Astrocyte (in vitro differentiated cells and primary cell): ENCODE measurements at regions not wholly inside any gene's neighbourhood (a gene's known extent, or its start where the extent isn't known, plus 50 kb on each side); places are given as distances from the start of the nearest gene placed in this dataset.

Experiments used
- DNase-seq: peaks from one replicate; pipeline ENCODE4 v3.0.0-alpha.2; 2010; ENCODE audit warnings: low read depth
- FAIRE-seq: peaks from 2 replicates; lab custom pipeline; 2011; peaks lifted over from hg19 to GRCh38; lab: Jason Lieb, UNC
- H2AFZ ChIP-seq: 2 replicates; pipeline ENCODE4 v1.6.0; 2012; ENCODE audit warnings: low read depth, low read length, inconsistent platforms
- H3K27ac ChIP-seq: 2 replicates; pipeline ENCODE4 v1.5.1; 2011; ENCODE audit warnings: low read depth, low read length, inconsistent platforms
- H3K27me3 ChIP-seq: 2 replicates; pipeline ENCODE4 v1.6.0; 2011; ENCODE audit warnings: low read length, inconsistent platforms; ENCODE audit not compliant: insufficient read depth
- H3K36me3 ChIP-seq: 2 replicates; pipeline ENCODE4 v1.5.1; 2011; ENCODE audit warnings: low read length, inconsistent platforms; ENCODE audit not compliant: insufficient read depth
- H3K4me1 ChIP-seq: 2 replicates; pipeline ENCODE4 v1.5.1; 2011; ENCODE audit warnings: low read length, inconsistent platforms; ENCODE audit not compliant: insufficient read depth
- H3K4me2 ChIP-seq: 2 replicates; pipeline ENCODE4 v1.6.0; 2012; ENCODE audit warnings: low read length, inconsistent platforms
- H3K4me3 ChIP-seq: 2 replicates; pipeline ENCODE4 v1.5.1; 2011; ENCODE audit warnings: low read depth, mild to moderate bottlenecking, low read length, inconsistent platforms; ENCODE audit not compliant: insufficient read depth
- H3K79me2 ChIP-seq: 2 replicates; pipeline ENCODE4 v1.6.0; 2012; ENCODE audit warnings: mild to moderate bottlenecking, low read length, inconsistent platforms; ENCODE audit not compliant: insufficient read depth
- H3K9ac ChIP-seq: 2 replicates; pipeline ENCODE4 v1.6.0; 2012; ENCODE audit warnings: mild to moderate bottlenecking, low read length, inconsistent platforms
- H3K9me3 ChIP-seq: 2 replicates; pipeline ENCODE4 v1.5.1; 2012; ENCODE audit warnings: low read depth, mild to moderate bottlenecking, low read length, inconsistent platforms; ENCODE audit not compliant: insufficient read depth
- H4K20me1 ChIP-seq: 2 replicates; pipeline ENCODE4 v1.6.0; 2012; ENCODE audit warnings: low read length, inconsistent platforms; ENCODE audit not compliant: insufficient read depth
- H3K27ac Mint-ChIP-seq: one replicate; pipeline ENCODE4 v1.8.0; 2021; ENCODE audit warnings: mild to moderate bottlenecking, mixed read lengths; ENCODE audit not compliant: unreplicated experiment
- H3K27me3 Mint-ChIP-seq: one replicate; pipeline ENCODE4 v1.8.0; 2021; ENCODE audit warnings: low read depth, mixed read lengths; ENCODE audit not compliant: unreplicated experiment
- H3K36me3 Mint-ChIP-seq: one replicate; pipeline ENCODE4 v1.8.0; 2021; ENCODE audit warnings: low read depth, mixed read lengths; ENCODE audit not compliant: unreplicated experiment
- H3K4me1 Mint-ChIP-seq: one replicate; pipeline ENCODE4 v1.8.0; 2021; ENCODE audit warnings: low read depth, mixed read lengths; ENCODE audit not compliant: unreplicated experiment
- H3K4me3 Mint-ChIP-seq: one replicate; pipeline ENCODE4 v1.8.0; 2021; ENCODE audit warnings: mild to moderate bottlenecking, moderate library complexity, mixed read lengths; ENCODE audit not compliant: unreplicated experiment
- H3K9me3 Mint-ChIP-seq: one replicate; pipeline ENCODE4 v1.8.0; 2021; ENCODE audit warnings: mild to moderate bottlenecking, mixed read lengths; ENCODE audit not compliant: unreplicated experiment
- EZH2 ChIP-seq: IDR thresholded peaks from 2 replicates; pipeline ENCODE4 v1.6.1; 2012; ENCODE audit warnings: mild to moderate bottlenecking, low read length, inconsistent platforms; ENCODE audit not compliant: insufficient read depth
- TF ChIP-seq, protein P1 (sequence below): IDR thresholded peaks from 2 replicates; pipeline ENCODE4 v1.5.1; 2011; ENCODE audit warnings: low read depth, mild to moderate bottlenecking, inconsistent platforms, low read length, moderate library complexity; ENCODE audit not compliant: insufficient read depth

DNA sequence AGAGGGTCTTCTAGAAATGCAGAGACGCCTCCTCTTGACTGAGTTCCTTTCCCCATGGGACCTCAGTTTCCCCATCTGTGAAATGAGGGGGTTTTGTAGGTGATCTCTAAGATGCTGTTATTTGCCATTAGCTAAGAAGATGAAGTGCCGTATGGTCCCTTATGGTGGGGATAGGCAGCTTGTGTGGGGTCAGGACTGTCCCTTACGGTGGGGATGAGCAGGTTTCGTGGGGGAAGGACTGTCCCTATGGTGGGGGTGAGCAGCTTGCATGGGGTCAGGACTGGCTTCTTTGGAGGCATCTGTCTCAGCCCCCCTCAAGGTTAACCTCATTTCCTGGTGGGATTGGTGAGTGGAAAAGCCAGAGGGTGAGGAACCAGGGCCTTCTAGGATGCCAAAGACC, 148.3 kb upstream of the GPR26 start:
- Mint-ChIP-seq H3K4me3 (no peak overlapping the region), H3K9me3 (peaks cover 3% of the 10 kb centered on the region), H3K4me1 (no peaks in the 10 kb centered on the region), H3K36me3 (no peaks in the 10 kb centered on the region), H3K27ac (no peak overlapping the region), H3K27me3 (peaks cover 25% of the 10 kb centered on the region)
- Histone ChIP-seq H3K27ac (no peak overlapping the region), H3K4me3 (no peak overlapping the region), H3K4me2 (no peak overlapping the region), H3K79me2 (no peaks in the 10 kb centered on the region), H3K36me3 (no peaks in the 10 kb centered on the region), H3K9me3 (peaks cover 3% of the 10 kb centered on the region), H3K27me3 (no peaks in the 10 kb centered on the region), H3K4me1 (no peaks in the 10 kb centered on the region), H2AFZ (no peak overlapping the region), H3K9ac (no peak overlapping the region), H4K20me1 (no peaks in the 10 kb centered on the region)
- DNase-seq (no peak), FAIRE-seq (no peak)
- TF ChIP-seq EZH2: no peak
- TF ChIP-seq, protein P1, sequence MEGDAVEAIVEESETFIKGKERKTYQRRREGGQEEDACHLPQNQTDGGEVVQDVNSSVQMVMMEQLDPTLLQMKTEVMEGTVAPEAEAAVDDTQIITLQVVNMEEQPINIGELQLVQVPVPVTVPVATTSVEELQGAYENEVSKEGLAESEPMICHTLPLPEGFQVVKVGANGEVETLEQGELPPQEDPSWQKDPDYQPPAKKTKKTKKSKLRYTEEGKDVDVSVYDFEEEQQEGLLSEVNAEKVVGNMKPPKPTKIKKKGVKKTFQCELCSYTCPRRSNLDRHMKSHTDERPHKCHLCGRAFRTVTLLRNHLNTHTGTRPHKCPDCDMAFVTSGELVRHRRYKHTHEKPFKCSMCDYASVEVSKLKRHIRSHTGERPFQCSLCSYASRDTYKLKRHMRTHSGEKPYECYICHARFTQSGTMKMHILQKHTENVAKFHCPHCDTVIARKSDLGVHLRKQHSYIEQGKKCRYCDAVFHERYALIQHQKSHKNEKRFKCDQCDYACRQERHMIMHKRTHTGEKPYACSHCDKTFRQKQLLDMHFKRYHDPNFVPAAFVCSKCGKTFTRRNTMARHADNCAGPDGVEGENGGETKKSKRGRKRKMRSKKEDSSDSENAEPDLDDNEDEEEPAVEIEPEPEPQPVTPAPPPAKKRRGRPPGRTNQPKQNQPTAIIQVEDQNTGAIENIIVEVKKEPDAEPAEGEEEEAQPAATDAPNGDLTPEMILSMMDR: no peak

DNA sequence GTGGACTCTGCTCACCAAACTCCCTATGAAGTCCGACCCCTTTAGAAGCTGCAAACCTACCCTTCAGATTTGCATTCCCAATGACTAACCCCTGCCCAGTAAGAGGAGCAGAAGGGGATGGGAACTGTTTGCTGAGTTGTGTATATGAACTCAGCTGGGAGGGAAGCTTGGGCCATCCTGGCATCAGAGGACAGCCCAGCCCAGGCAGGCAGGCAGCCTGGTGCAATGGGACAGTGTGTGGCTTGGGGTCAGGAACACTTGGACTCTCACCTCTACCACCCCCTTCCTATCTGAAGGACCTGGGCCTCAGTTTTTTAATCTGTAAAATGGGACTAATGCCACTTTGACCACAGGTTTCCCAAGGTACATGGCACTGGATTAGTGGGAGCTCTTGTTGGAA, 147.4 kb upstream of the GPR26 start:
- Mint-ChIP-seq H3K27me3 (peaks cover 24% of the 10 kb centered on the region), H3K27ac (no peak overlapping the region), H3K4me3 (no peak overlapping the region), H3K36me3 (no peaks in the 10 kb centered on the region), H3K9me3 (peaks cover 3% of the 10 kb centered on the region), H3K4me1 (no peaks in the 10 kb centered on the region)
- Histone ChIP-seq H3K4me2 (no peak overlapping the region), H3K9me3 (peaks cover 3% of the 10 kb centered on the region), H3K4me1 (no peaks in the 10 kb centered on the region), H3K36me3 (no peaks in the 10 kb centered on the region), H3K4me3 (no peak overlapping the region), H3K27me3 (no peaks in the 10 kb centered on the region), H3K9ac (no peak overlapping the region), H2AFZ (no peak overlapping the region), H3K27ac (no peak overlapping the region), H3K79me2 (no peaks in the 10 kb centered on the region), H4K20me1 (no peaks in the 10 kb centered on the region)
- DNase-seq (no peak), FAIRE-seq (no peak)
- no peak for TF ChIP-seq EZH2
- TF ChIP-seq, protein P1: no peak

GRCh38 chr10:123519861-123520260, 146.3 kb upstream of the GPR26 start:
- FAIRE-seq: no peak

More at GRCh38 chr10:123519861-123520260, 146.3 kb upstream of the GPR26 start:
- Mint-ChIP-seq H3K36me3 (no peaks in the 10 kb centered on the region), H3K27ac (no peak overlapping the region), H3K4me3 (no peak overlapping the region), H3K4me1 (no peaks in the 10 kb centered on the region), H3K27me3 (peaks cover 19% of the 10 kb centered on the region), H3K9me3 (peaks cover 3% of the 10 kb centered on the region)
- no peaks in the 10 kb centered on the region for H3K36me3 ChIP-seq
- TF ChIP-seq EZH2: no peak
- TF ChIP-seq, protein P1: no peak
- H3K4me1 ChIP-seq: no peaks in the 10 kb centered on the region
- H3K27ac ChIP-seq: no peak overlapping the region
- no peak overlapping the region for H3K9ac ChIP-seq
- DNase-seq: no peak
- peaks cover 5% of the 10 kb centered on the region for H3K9me3 ChIP-seq
- no peak overlapping the region for H2AFZ ChIP-seq
- H3K79me2 ChIP-seq: no peaks in the 10 kb centered on the region
- H4K20me1 ChIP-seq: no peaks in the 10 kb centered on the region
- no peak overlapping the region for H3K4me3 ChIP-seq
- no peak overlapping the region for H3K4me2 ChIP-seq
- no peaks in the 10 kb centered on the region for H3K27me3 ChIP-seq
